Brain microvascular endothelial cell (primary cell): ENCODE measurements at regions not wholly inside any gene's neighbourhood (a gene's known extent, or its start where the extent isn't known, plus 50 kb on each side); places are given as distances from the start of the nearest gene placed in this dataset.

Experiments
- DNase-seq: peaks from one replicate; pipeline ENCODE4 v3.0.0-alpha.2; 2020
- H3K27ac ChIP-seq: fragments of 250-450 bp; sonication (Bioruptor Pico); 2 replicates; pipeline ENCODE4 v1.5.1; 2020; ENCODE audit warnings: mild to moderate bottlenecking, moderate library complexity
- H3K27me3 ChIP-seq: fragments of 250-450 bp; sonication (Bioruptor Pico); replicated peaks from 2 replicates; pipeline ENCODE4 v1.5.1; 2020; ENCODE audit warnings: mild to moderate bottlenecking
- H3K36me3 ChIP-seq: fragments of 250-450 bp; sonication (Bioruptor Pico); replicated peaks from 2 replicates; pipeline ENCODE4 v1.5.1; 2020; ENCODE audit warnings: mild to moderate bottlenecking
- H3K4me3 ChIP-seq: 2 replicates; pipeline ENCODE4 v1.5.1; 2011; ENCODE audit warnings: low read depth, mild to moderate bottlenecking, control low read depth, low read length, moderate library complexity
- CTCF ChIP-seq: IDR thresholded peaks from 2 replicates; pipeline ENCODE4 v1.5.1; 2011; ENCODE audit warnings: low read depth, mild to moderate bottlenecking, moderate library complexity, low read length, control low read depth, inconsistent platforms; ENCODE audit errors: missing control alignments
- in situ Hi-C: cut with HindIII; loops from 2 replicates; pipeline ENCODE4 v1.10.0; 2017; ENCODE audit warnings: low sequenced_read_pairs, low pct_ligation_motif_present

GRCh38 chr10:14435976-14436632 is 105.4 kb upstream of the FRMD4A start:
- Histone ChIP-seq H3K27ac (no peak overlapping the region), H3K36me3 (no peaks in the 10 kb centered on the region), H3K4me3 (no peak overlapping the region), H3K27me3 (no peaks in the 10 kb centered on the region)
- in situ Hi-C loops: no loop called here
- no peak for DNase-seq
- TF ChIP-seq CTCF: no peak

GRCh38 chr10:14433147-14433546 is 102.4 kb upstream of the FRMD4A start:
- no peak overlapping the region for H3K27ac ChIP-seq
- no peak for TF ChIP-seq CTCF
- in situ Hi-C loops: no loop called here
- DNase-seq: no peak
- H3K36me3 ChIP-seq: no peaks in the 10 kb centered on the region
- H3K4me3 ChIP-seq: no peak overlapping the region
- no peaks in the 10 kb centered on the region for H3K27me3 ChIP-seq

GRCh38 chr10:14431868-14432267 is 101.1 kb upstream of the FRMD4A start:
- TF ChIP-seq CTCF: no peak
- in situ Hi-C loops: no loop called here
- Histone ChIP-seq H3K4me3 (no peak overlapping the region), H3K36me3 (no peaks in the 10 kb centered on the region), H3K27me3 (no peaks in the 10 kb centered on the region), H3K27ac (no peak overlapping the region)
- no peak for DNase-seq

- no peaks in the 10 kb centered on the region for H3K27me3 ChIP-seq
- H3K4me3 ChIP-seq: no peak overlapping the region
- TF ChIP-seq CTCF: no peak
- no peaks in the 10 kb centered on the region for H3K36me3 ChIP-seq
- no peak overlapping the region for H3K27ac ChIP-seq
- in situ Hi-C loops: no loop called here
- no peak for DNase-seq
These were observed 98.4 kb upstream of the FRMD4A start for GRCh38 chr10:14429043-14429700.

GRCh38 chr10:14425034-14425433 is 94.3 kb upstream of the FRMD4A start:
- no peak for DNase-seq
- in situ Hi-C loops: no loop called here
- TF ChIP-seq CTCF: no peak

GRCh38 chr10:14423111-14423744 is 92.5 kb upstream of the FRMD4A start:
- no peak for DNase-seq
- in situ Hi-C loops: no loop called here
- H3K27me3 ChIP-seq: no peaks in the 10 kb centered on the region
- H3K4me3 ChIP-seq: no peak overlapping the region
- no peak for TF ChIP-seq CTCF
- H3K36me3 ChIP-seq: no peaks in the 10 kb centered on the region
- H3K27ac ChIP-seq: no peak overlapping the region

More at GRCh38 chr10:14425034-14425433, 94.3 kb upstream of the FRMD4A start:
- Histone ChIP-seq H3K27ac (no peak overlapping the region), H3K4me3 (no peak overlapping the region), H3K27me3 (no peaks in the 10 kb centered on the region), H3K36me3 (no peaks in the 10 kb centered on the region)
